A673 (cell line): ENCODE measurements at regions not wholly inside any gene's neighbourhood (a gene's known extent, or its start where the extent isn't known, plus 50 kb on each side); places are given as distances from the start of the nearest gene placed in this dataset.

Experiments
- EZH2 ChIP-seq: fragments of 200-600 bp; sonication (generic); IDR thresholded peaks from 2 replicates; pipeline ENCODE4 v1.6.1; 2017; ENCODE audit warnings: borderline replicate concordance, low read depth, mild to moderate bottlenecking, mixed read lengths, antibody characterized with exemption, low read length; ENCODE audit not compliant: poor library complexity, severe bottlenecking
- TF ChIP-seq, protein P1 (sequence below): fragments of 300-800, 200-600 bp; sonication (generic); conservative IDR thresholded peaks from 2 replicates; pipeline ENCODE4 v1.5.1; 2017; ENCODE audit warnings: low read depth, mild to moderate bottlenecking, antibody characterized with exemption, low read length, moderate library complexity, mixed read lengths

DNA sequence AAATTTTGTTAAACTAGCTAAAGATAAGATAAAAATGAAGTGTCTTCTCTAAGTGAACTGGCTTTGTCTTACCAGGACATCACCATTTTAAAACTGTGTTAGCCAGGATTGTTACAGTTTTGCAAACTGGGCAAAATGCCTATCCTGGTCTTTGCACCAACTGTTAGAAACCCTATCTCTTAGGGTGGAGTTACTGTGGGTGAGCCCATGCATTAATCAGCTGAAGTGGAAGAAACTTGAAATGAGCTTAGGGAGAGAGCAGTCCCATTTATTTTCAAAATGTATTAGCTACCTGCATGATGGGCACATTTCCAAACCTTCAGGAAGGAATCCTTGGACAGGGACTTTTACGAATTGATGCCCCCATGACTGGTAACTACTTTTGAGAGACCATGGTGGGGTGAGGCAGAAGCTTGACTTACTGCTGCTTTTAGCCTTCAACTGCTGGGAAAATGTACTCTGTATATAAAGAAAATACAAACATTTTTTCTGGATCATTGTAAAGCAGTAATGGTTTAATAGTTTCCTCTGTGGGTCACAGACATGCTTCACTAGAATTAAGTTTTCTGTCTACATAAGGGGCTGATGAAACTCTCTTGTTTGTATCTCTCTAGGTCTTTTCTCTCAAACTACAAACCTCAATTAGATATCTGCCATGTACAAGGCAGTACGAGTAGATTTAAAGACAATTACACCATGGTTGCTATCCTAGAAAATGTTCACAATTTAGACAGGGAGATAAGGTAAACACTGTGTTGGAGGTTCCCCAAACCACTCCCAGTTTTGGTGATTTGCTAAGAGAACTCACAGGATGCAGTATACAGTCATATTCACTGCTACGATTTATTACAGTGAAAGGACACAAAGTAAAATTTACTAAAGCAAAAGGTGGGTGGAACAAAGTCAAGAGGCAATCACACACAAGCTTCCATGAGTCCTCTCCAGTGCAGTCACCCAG, 321.4 kb upstream of the MMADHC start:
- TF ChIP-seq, protein P1, sequence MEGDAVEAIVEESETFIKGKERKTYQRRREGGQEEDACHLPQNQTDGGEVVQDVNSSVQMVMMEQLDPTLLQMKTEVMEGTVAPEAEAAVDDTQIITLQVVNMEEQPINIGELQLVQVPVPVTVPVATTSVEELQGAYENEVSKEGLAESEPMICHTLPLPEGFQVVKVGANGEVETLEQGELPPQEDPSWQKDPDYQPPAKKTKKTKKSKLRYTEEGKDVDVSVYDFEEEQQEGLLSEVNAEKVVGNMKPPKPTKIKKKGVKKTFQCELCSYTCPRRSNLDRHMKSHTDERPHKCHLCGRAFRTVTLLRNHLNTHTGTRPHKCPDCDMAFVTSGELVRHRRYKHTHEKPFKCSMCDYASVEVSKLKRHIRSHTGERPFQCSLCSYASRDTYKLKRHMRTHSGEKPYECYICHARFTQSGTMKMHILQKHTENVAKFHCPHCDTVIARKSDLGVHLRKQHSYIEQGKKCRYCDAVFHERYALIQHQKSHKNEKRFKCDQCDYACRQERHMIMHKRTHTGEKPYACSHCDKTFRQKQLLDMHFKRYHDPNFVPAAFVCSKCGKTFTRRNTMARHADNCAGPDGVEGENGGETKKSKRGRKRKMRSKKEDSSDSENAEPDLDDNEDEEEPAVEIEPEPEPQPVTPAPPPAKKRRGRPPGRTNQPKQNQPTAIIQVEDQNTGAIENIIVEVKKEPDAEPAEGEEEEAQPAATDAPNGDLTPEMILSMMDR: no peak
- no peak for TF ChIP-seq EZH2
